Osteoblast (primary cell): ENCODE measurements at regions not wholly inside any gene's neighbourhood (a gene's known extent, or its start where the extent isn't known, plus 50 kb on each side); places are given as distances from the start of the nearest gene placed in this dataset.
"Not testable (repeated sequence)": the region's sequence is repeated elsewhere in the genome, so short reads cannot be mapped to it uniquely, and the experiment has no call there.

ENCODE experiments used
- DNase-seq: peaks from one replicate; pipeline ENCODE4 v3.0.0; 2011; ENCODE audit warnings: low spot score, mixed read lengths; ENCODE audit not compliant: insufficient read length; ENCODE audit errors: missing footprints
- H2AFZ ChIP-seq: 2 replicates; pipeline ENCODE4 v1.6.0; 2011; ENCODE audit warnings: mild to moderate bottlenecking, low read length
- H3K27ac ChIP-seq: 2 replicates; pipeline ENCODE4 v1.5.1; 2011; ENCODE audit warnings: mild to moderate bottlenecking, low read depth, low read length, moderate library complexity
- H3K27me3 ChIP-seq: 2 replicates; pipeline ENCODE4 v1.6.0; 2012; ENCODE audit warnings: mild to moderate bottlenecking, control low read depth, inconsistent platforms, low read length, moderate library complexity; ENCODE audit not compliant: insufficient read depth
- H3K36me3 ChIP-seq: 2 replicates; pipeline ENCODE4 v1.5.1; 2011; ENCODE audit warnings: mild to moderate bottlenecking, low read length, control low read depth, moderate library complexity; ENCODE audit not compliant: insufficient read depth
- H3K4me1 ChIP-seq: 2 replicates; pipeline ENCODE4 v1.5.1; 2011; ENCODE audit warnings: mild to moderate bottlenecking, low read length, control low read depth, moderate library complexity; ENCODE audit not compliant: insufficient read depth
- H3K4me2 ChIP-seq: 2 replicates; pipeline ENCODE4 v1.6.0; 2011; ENCODE audit warnings: mild to moderate bottlenecking, low read length; ENCODE audit not compliant: insufficient read depth
- H3K4me3 ChIP-seq: fragments of 200-600 bp; sonication (generic); 3 replicates; pipeline ENCODE4 v1.5.1; 2012; ENCODE audit warnings: mild to moderate bottlenecking, low read length, inconsistent platforms; ENCODE audit not compliant: insufficient read depth
- H3K79me2 ChIP-seq: 2 replicates; pipeline ENCODE4 v1.6.0; 2012; ENCODE audit warnings: mild to moderate bottlenecking, low read length, control low read depth, inconsistent platforms; ENCODE audit not compliant: insufficient read depth
- H3K9me3 ChIP-seq: 2 replicates; pipeline ENCODE4 v1.5.1; 2011; ENCODE audit warnings: low read depth, low read length, control low read depth
- H4K20me1 ChIP-seq: 2 replicates; pipeline ENCODE4 v1.6.0; 2012; ENCODE audit warnings: mild to moderate bottlenecking, low read length, control low read depth; ENCODE audit not compliant: insufficient read depth
- TF ChIP-seq, protein P1 (sequence below): IDR thresholded peaks from 2 replicates; pipeline ENCODE4 v1.5.1; 2011; ENCODE audit warnings: mild to moderate bottlenecking, low read depth, low read length, moderate library complexity; ENCODE audit errors: extremely low read depth

DNA sequence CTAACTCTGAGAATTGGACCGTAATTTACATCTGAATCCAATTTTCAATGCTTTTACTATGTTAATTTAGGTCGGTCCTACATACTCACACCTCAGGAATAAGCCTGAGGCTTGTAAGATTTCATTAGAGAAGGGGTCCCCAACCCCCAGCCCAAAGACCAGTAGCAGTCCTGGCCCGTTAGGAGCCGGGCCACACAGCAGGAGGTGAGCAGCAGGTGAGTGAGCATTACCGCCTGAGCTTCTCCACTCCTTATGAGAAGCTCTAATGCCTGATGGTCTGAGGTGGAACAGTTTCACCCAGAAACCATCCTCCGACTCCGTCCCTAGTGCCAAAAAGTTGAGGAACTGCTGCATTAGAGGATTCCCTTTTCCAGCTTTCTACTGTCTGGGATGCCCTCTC is 757.3 kb downstream of the SI start:
- Histone ChIP-seq H3K27me3 (no peaks in the 10 kb centered on the region), H3K4me2 (no peak overlapping the region), H2AFZ (no peak overlapping the region), H3K36me3 (no peaks in the 10 kb centered on the region), H3K4me3 (no peak overlapping the region), H3K9me3 (no peaks in the 10 kb centered on the region), H3K27ac (no peak overlapping the region), H3K79me2 (no peaks in the 10 kb centered on the region), H4K20me1 (no peaks in the 10 kb centered on the region), H3K4me1 (no peaks in the 10 kb centered on the region)
- DNase-seq, result no peak
- TF ChIP-seq, protein P1, sequence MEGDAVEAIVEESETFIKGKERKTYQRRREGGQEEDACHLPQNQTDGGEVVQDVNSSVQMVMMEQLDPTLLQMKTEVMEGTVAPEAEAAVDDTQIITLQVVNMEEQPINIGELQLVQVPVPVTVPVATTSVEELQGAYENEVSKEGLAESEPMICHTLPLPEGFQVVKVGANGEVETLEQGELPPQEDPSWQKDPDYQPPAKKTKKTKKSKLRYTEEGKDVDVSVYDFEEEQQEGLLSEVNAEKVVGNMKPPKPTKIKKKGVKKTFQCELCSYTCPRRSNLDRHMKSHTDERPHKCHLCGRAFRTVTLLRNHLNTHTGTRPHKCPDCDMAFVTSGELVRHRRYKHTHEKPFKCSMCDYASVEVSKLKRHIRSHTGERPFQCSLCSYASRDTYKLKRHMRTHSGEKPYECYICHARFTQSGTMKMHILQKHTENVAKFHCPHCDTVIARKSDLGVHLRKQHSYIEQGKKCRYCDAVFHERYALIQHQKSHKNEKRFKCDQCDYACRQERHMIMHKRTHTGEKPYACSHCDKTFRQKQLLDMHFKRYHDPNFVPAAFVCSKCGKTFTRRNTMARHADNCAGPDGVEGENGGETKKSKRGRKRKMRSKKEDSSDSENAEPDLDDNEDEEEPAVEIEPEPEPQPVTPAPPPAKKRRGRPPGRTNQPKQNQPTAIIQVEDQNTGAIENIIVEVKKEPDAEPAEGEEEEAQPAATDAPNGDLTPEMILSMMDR, result no peak

DNA sequence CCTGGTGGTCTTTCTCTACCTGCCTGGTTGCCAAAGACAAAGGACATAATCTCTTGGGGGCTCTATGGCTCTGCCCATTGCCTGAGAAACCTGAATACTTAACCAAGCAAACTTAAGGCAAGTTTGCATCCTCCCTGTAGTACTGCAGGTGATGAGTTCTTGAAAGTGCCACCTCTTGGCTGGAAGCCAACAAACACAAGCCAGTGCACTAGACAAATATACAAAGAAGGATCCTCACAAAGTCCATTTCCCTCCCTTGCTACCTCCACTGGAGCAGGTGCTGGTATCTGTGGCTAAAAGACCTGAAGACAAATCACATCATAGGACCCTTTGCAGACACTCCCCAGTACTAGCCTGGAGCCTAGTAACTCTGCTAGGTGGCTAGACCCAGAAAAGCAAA is 772.3 kb downstream of the SI start:
- H3K4me1 ChIP-seq, result no peaks in the 10 kb centered on the region
- no peak for DNase-seq
- no peak overlapping the region for H3K4me3 ChIP-seq
- no peaks in the 10 kb centered on the region for H3K79me2 ChIP-seq
- no peaks in the 10 kb centered on the region for H3K9me3 ChIP-seq
- H2AFZ ChIP-seq, result no peak overlapping the region
- no peaks in the 10 kb centered on the region for H3K27me3 ChIP-seq
- TF ChIP-seq, protein P1, result no peak
- H3K4me2 ChIP-seq, result no peak overlapping the region
- no peaks in the 10 kb centered on the region for H3K36me3 ChIP-seq
- H3K27ac ChIP-seq, result no peak overlapping the region
- H4K20me1 ChIP-seq, result no peaks in the 10 kb centered on the region

DNA sequence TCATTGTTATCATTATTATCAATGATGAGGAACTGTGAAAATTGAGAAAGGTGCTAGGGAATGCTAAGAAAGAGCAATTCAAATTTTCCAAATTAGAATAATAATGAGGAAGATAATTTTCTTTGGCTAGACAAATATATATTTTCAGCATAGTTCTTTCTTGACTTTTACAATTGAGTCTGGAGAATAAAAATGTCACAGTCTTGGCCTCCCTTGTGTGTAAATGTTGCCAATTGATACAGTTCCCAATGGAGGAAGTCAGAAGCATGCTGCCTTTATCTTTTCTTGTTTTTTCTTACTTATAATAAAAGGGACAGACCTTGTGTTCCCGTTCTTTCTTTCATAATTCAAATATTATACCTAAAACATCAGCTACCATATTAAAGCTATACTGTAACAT is 774.4 kb downstream of the SI start:
- no peak overlapping the region for H3K4me2 ChIP-seq
- no peaks in the 10 kb centered on the region for H4K20me1 ChIP-seq
- TF ChIP-seq, protein P1, result no peak
- no peak for DNase-seq
- H3K27ac ChIP-seq, result no peak overlapping the region
- H3K79me2 ChIP-seq, result no peaks in the 10 kb centered on the region
- H3K4me3 ChIP-seq, result no peak overlapping the region
- no peaks in the 10 kb centered on the region for H3K36me3 ChIP-seq
- H2AFZ ChIP-seq, result no peak overlapping the region
- no peaks in the 10 kb centered on the region for H3K4me1 ChIP-seq
- no peaks in the 10 kb centered on the region for H3K9me3 ChIP-seq
- H3K27me3 ChIP-seq, result no peaks in the 10 kb centered on the region

DNA sequence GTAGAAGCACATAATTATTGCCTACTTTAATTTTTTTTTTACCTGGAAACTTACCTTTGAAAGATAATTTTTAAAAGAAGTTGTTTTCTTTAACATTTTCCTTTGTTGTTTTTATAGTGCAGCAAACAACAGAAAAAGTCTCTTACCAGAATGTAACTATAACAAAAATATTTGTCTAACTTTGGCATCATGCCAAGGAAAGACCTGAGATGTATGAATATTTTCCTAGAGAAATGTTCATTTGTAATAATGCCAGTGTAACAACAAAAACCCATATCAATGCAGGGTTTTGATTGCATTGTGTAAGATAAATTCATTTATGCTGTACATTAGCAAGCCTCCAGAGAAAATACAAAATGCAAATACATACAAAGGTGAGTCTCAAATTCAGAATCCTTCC is 775.7 kb downstream of the SI start:
- DNase-seq, result no peak
- Histone ChIP-seq H3K4me3 (no peak overlapping the region), H3K4me2 (no peak overlapping the region), H3K27me3 (no peaks in the 10 kb centered on the region), H4K20me1 (no peaks in the 10 kb centered on the region), H2AFZ (no peak overlapping the region), H3K79me2 (no peaks in the 10 kb centered on the region), H3K4me1 (no peaks in the 10 kb centered on the region), H3K27ac (no peak overlapping the region), H3K36me3 (no peaks in the 10 kb centered on the region), H3K9me3 (no peaks in the 10 kb centered on the region)
- TF ChIP-seq, protein P1, result no peak

DNA sequence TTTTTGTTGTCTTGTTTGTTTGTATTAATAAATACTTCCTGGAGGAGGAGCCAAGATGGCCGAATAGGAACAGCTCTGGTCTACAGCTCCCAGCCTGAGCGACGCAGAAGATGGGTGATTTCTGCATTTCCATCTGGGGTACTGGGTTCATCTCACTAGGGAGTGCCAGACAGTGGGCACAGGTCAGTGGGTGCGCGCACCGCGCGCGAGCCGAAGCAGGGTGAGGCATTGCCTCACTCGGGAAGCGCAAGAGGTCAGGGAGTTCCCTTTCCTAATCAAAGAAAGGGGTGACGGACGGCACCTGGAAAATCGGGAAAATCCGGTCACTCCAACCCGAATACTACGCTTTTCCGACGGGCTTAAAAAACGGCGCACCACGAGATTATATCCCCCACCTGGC is 786.8 kb downstream of the SI start:
- H3K4me3 ChIP-seq, H3K36me3 ChIP-seq, H3K9me3 ChIP-seq, H2AFZ ChIP-seq, H4K20me1 ChIP-seq, H3K27me3 ChIP-seq, H3K4me2 ChIP-seq, H3K79me2 ChIP-seq, H3K27ac ChIP-seq, DNase-seq, H3K4me1 ChIP-seq: not testable (repeated sequence)
